Fibroblast of mammary gland (primary cell): ENCODE measurements at regions not wholly inside any gene's neighbourhood (a gene's known extent, or its start where the extent isn't known, plus 50 kb on each side); places are given as distances from the start of the nearest gene placed in this dataset.
A peak's percentile ranks its signal among the peaks of the same experiment; 100 is the strongest.

ENCODE experiments used
- DNase-seq: peaks from one replicate; pipeline ENCODE4 v3.0.0-alpha.2; 2010; ENCODE audit warnings: low read depth
- H3K4me3 ChIP-seq: 2 replicates; pipeline ENCODE4 v1.5.1; 2011; ENCODE audit warnings: low read depth, mild to moderate bottlenecking, low read length, moderate library complexity; ENCODE audit not compliant: control insufficient read depth
- TF ChIP-seq, protein P1 (sequence below): conservative IDR thresholded peaks from 2 replicates; pipeline ENCODE4 v1.5.1; 2011; ENCODE audit warnings: low read depth, low read length, inconsistent platforms; ENCODE audit not compliant: control insufficient read depth, insufficient read depth

DNA sequence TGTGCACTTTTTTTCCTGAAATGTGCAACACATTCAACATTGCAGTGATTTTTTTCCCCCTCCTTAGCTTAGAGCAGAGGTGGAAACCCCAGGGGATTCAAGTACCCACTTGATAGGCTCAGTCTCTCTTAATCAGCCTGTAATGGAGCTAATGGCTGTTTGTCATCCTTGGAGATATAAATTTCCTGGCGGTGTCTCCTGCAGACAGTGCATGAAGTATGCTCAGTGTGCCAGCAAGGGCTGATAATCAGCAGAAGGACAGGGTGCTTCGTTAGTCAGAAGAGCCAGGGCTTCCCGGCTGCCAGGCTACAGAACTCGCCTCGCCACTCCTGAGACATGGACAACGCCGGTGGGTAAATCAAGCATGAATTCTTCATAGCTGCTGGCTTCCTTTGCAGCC lies 69.8 kb upstream of the PHACTR2 start:
- TF ChIP-seq, protein P1, sequence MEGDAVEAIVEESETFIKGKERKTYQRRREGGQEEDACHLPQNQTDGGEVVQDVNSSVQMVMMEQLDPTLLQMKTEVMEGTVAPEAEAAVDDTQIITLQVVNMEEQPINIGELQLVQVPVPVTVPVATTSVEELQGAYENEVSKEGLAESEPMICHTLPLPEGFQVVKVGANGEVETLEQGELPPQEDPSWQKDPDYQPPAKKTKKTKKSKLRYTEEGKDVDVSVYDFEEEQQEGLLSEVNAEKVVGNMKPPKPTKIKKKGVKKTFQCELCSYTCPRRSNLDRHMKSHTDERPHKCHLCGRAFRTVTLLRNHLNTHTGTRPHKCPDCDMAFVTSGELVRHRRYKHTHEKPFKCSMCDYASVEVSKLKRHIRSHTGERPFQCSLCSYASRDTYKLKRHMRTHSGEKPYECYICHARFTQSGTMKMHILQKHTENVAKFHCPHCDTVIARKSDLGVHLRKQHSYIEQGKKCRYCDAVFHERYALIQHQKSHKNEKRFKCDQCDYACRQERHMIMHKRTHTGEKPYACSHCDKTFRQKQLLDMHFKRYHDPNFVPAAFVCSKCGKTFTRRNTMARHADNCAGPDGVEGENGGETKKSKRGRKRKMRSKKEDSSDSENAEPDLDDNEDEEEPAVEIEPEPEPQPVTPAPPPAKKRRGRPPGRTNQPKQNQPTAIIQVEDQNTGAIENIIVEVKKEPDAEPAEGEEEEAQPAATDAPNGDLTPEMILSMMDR = no peak
- no peak for DNase-seq
- H3K4me3 ChIP-seq = no peak overlapping the region

DNA sequence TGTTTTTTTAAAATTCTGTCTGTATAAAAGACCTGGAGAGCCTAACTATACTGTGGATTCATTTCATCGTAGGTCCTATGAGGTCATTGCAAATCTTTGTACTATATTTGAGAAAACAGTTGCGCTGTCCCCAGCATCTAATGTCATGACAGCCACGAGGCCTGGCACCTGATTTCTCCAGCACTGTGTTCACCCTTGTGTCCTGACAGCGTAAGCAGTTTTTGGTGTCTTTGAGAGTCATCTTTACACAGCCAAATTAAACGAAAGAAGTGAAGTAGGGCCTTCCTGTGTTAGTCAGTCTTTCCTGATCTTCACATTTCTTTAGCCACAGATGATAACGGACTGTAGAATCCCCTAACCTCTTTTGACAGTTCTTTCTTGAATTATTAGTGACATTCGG lies 70.6 kb upstream of the PHACTR2 start:
- no peak for DNase-seq
- no peak overlapping the region for H3K4me3 ChIP-seq
- TF ChIP-seq, protein P1 = no peak

DNA sequence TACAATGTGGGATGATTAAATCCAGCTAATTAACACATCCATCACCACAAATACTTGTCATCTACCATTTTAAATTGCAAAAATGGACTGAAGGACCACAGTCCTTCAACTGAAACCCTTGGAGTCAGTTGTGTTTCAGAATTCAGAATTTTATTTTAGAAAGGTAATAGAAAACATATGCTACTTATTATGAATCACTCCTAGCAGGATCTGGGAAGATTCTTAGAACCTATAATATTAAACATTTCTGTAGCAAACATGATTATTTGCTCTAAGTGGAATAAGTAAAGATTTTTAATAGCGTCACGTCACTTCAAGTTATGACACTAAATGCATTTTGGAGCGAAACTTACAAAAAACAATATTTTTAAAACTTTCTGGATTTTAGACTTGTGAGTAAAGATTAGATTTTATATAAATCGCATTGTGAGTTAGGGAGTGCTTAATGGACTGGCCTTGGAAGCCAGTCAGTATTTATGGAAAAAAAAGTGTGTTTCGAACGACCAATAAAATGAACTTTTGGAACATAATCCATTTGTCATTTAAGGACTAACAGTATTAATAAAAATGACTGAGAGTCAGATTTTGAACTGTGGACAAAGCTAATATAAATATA lies 71.8 kb upstream of the PHACTR2 start:
- peak; percentile 38 for DNase-seq
- TF ChIP-seq, protein P1 = no peak
- H3K4me3 ChIP-seq = no peak overlapping the region

DNA sequence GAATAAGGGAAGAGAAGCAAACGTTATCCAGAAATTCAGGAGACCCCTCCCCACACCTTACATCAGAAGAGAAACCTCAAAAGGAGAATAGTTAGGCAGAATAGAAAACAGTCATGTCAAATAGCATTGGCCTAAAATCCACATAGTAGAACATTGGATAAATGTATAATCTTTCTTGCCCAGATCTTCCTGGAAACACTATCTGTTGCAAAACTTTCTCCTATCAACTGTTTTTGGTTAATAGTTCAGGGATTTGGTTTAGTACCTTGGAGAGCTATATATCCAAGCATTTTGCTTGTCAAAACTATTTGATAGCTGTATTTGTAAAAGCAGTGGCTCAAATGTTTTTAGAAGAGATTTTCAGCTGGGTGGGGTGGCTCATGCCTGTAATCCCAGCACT lies 74.3 kb upstream of the PHACTR2 start:
- TF ChIP-seq, protein P1 = no peak
- no peak for DNase-seq
- H3K4me3 ChIP-seq = no peak overlapping the region

DNA sequence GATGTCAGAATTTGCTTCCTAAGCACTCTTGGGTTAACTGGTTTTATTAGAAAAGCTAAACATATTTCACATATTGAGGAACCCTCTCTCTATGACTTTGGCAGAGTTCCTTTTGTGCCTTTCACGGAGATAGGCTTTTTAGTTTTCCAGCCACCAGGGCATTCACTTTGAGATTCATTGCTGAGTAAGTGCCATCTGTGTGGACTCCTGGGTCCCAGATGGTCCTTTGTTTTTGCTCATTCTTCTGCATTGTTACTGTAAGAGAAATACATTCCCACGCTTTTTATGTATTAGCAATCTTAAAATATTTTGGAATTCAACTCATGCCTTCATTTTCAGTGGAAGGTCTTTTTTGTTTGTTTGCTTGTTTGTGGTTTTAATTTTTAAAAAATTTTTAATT lies 76.3 kb upstream of the PHACTR2 start:
- no peak for DNase-seq
- H3K4me3 ChIP-seq = no peak overlapping the region
- TF ChIP-seq, protein P1 = no peak

DNA sequence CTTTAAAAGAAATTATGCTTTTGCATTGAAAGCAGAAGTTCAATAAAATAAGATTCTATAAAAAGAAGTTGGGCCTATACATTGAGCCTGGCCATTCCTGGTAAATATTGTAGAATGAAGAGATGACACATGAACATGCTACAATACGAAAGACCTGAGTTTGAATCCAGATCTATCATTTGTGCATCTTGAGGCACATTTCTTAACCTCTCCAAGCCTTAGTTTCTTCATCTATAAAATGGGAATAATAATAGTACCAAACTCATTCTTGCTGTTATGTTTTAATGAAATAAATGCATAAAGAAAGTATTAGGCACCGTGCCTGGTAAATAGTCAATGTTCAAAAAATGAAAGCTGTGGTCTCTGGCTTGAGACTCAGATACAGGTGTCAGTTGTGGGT lies 76.9 kb upstream of the PHACTR2 start:
- TF ChIP-seq, protein P1 = no peak

More for the DNA sequence above, 76.9 kb upstream of the PHACTR2 start:
- no peak for DNase-seq
- H3K4me3 ChIP-seq = no peak overlapping the region
